ENCODE measurements at regions not wholly inside any gene's neighbourhood (a gene's known extent, or its start where the extent isn't known, plus 50 kb on each side); places are given as distances from the start of the nearest gene placed in this dataset.

GRCh38 chr4:10979032-10979431 is 294.5 kb upstream of the CLNK start:
- no peak for TF ChIP-seq CTCF (conservative IDR thresholded peaks at IDR 0.05; ENCODE audit: low read depth, low read length)
- no peak for TF ChIP-seq EZH2 (IDR thresholded peaks at IDR 0.05; ENCODE audit: borderline replicate concordance, low read depth, low read length, poor library complexity, severe bottlenecking)

All from A673 (cell line).